PC-3 (cell line): ENCODE measurements at regions not wholly inside any gene's neighbourhood (a gene's known extent, or its start where the extent isn't known, plus 50 kb on each side); places are given as distances from the start of the nearest gene placed in this dataset.

Source experiments
- ATAC-seq: fragments of 200-7000 bp; cut with Tn5 transposase; 2 replicates; pipeline ENCODE4 v1.9.1; 2020; ENCODE audit warnings: mild to moderate bottlenecking, moderate library complexity
- BruUV-seq: library from RNA; stranded (reverse); fragments of 400-500 nt; replicated peaks from 2 replicates; lab custom pipeline; 2021; lab: Mats Ljungman, UMichigan
- CTCF ChIA-PET: fragments of 300-600 bp; sonication (Branson Sonifier 250); formaldehyde crosslinking; loops from one replicate; lab custom pipeline; 2022; ENCODE audit warnings: antibody characterized with exemption; lab: Charles Lee
- POLR2A ChIA-PET: fragments of 300-600 bp; sonication (Branson Sonifier 250); formaldehyde crosslinking; loops from one replicate; lab custom pipeline; 2022; ENCODE audit warnings: antibody characterized with exemption; ENCODE audit not compliant: unreplicated experiment; lab: Charles Lee
- DNase-seq: peaks from one replicate; pipeline ENCODE4 v3.0.0-alpha.2; 2015
- H2AFZ ChIP-seq: fragments of 300-600 bp; sonication (generic); 2 replicates; pipeline ENCODE4 v1.6.0; 2016; ENCODE audit warnings: antibody characterized with exemption, low read length
- H3F3A ChIP-seq: fragments of 300-600 bp; sonication (generic); one replicate; pipeline ENCODE4 v1.6.0; 2017; ENCODE audit warnings: antibody characterized with exemption, low read length, control low read depth, mild to moderate bottlenecking; ENCODE audit not compliant: unreplicated experiment
- H3K27ac ChIP-seq: fragments of 300-600 bp; sonication (generic); 2 replicates; pipeline ENCODE4 v1.5.1; 2016; ENCODE audit warnings: mild to moderate bottlenecking, low read length
- H3K27me3 ChIP-seq: fragments of 300-600 bp; sonication (generic); 2 replicates; pipeline ENCODE4 v1.6.1; 2016; ENCODE audit warnings: low read length, mixed read lengths
- H3K36me3 ChIP-seq: fragments of 300-600 bp; sonication (generic); 2 replicates; pipeline ENCODE4 v1.6.1; 2016; ENCODE audit warnings: low read depth, mixed run types, low read length, mixed read lengths
- H3K4me1 ChIP-seq: fragments of 300-600 bp; sonication (generic); 2 replicates; pipeline ENCODE4 v1.5.1; 2016; ENCODE audit warnings: low read length; ENCODE audit not compliant: insufficient read depth
- H3K4me2 ChIP-seq: fragments of 300-600 bp; sonication (generic); 2 replicates; pipeline ENCODE4 v1.6.0; 2016; ENCODE audit warnings: low read length
- H3K4me3 ChIP-seq: fragments of 300-600 bp; sonication (generic); 2 replicates; pipeline ENCODE4 v1.5.1; 2016; ENCODE audit warnings: mild to moderate bottlenecking, low read length, mixed read lengths
- H3K79me2 ChIP-seq: fragments of 300-600 bp; sonication (generic); 2 replicates; pipeline ENCODE4 v1.6.1; 2017; ENCODE audit warnings: low read length, mixed read lengths
- H3K9ac ChIP-seq: fragments of 300-600 bp; sonication (generic); 2 replicates; pipeline ENCODE4 v1.6.0; 2016; ENCODE audit warnings: mild to moderate bottlenecking, low read length
- H3K9me2 ChIP-seq: fragments of 300-600 bp; sonication (generic); replicated peaks from 2 replicates; pipeline ENCODE4 v1.6.1; 2016; ENCODE audit warnings: mixed run types, low read length, mixed read lengths
- H3K9me3 ChIP-seq: fragments of 300-600 bp; sonication (generic); 2 replicates; pipeline ENCODE4 v1.6.1; 2016; ENCODE audit warnings: low read length, mixed read lengths
- H4K20me1 ChIP-seq: fragments of 300-600 bp; sonication (generic); 2 replicates; pipeline ENCODE4 v1.6.1; 2016; ENCODE audit warnings: low read length, mixed read lengths
- CTCF ChIP-seq: fragments of 300-600 bp; sonication (generic); conservative IDR thresholded peaks from 2 replicates; pipeline ENCODE4 v1.5.1; 2017; ENCODE audit warnings: antibody characterized with exemption, low read depth, mild to moderate bottlenecking, low read length
- EZH2 ChIP-seq: fragments of 300-600 bp; sonication (generic); IDR thresholded peaks from one replicate; pipeline ENCODE4 v1.6.1; 2017; ENCODE audit warnings: antibody characterized with exemption, mild to moderate bottlenecking, low read length; ENCODE audit not compliant: unreplicated experiment
- EZH2phosphoT487 ChIP-seq: fragments of 300-600 bp; sonication (generic); IDR thresholded peaks from 2 replicates; pipeline ENCODE4 v1.6.1; 2018; ENCODE audit warnings: mild to moderate bottlenecking, antibody characterized with exemption, low read length, borderline replicate concordance
- intact Hi-C: fragments of 100-400 bp; cut with micrococcal nuclease; formaldehyde crosslinking; loops from 2 replicates; pipeline ENCODE4 v1.9.0; 2023

- intact Hi-C loops: no loop called here
Measured at GRCh38 chr1:117695796-117696490, 90.1 kb downstream of the TENT5C start.

GRCh38 chr1:117696561-117696960, 90.7 kb downstream of the TENT5C start:
- Histone ChIP-seq H3K4me3 (no peak overlapping the region), H3K9ac (no peak overlapping the region), H3K4me2 (no peak overlapping the region), H3K9me2 (no peaks in the 10 kb centered on the region), H3K4me1 (peaks cover 7% of the 10 kb centered on the region; the same call in 1 of the 2 replicates), H3K27me3 (no peaks in the 10 kb centered on the region; the same call in 1 of the 2 replicates), H3F3A (no peaks in the 10 kb centered on the region), H4K20me1 (no peaks in the 10 kb centered on the region), H3K27ac (no peak overlapping the region), H3K79me2 (no peaks in the 10 kb centered on the region), H2AFZ (peak overlapping the region; percentile 48; the same call in 1 of the 2 replicates), H3K9me3 (no peaks in the 10 kb centered on the region), H3K36me3 (no peaks in the 10 kb centered on the region)
- CTCF ChIA-PET: no interaction called here
- DNase-seq (no peak), ATAC-seq (no peak)
- no TSS peak for BruUV-seq
- no peak for TF ChIP-seq CTCF
- POLR2A ChIA-PET: no interaction called here
- intact Hi-C loops: no loop called here

More at GRCh38 chr1:117695796-117696490, 90.1 kb downstream of the TENT5C start:
- POLR2A ChIA-PET: no interaction called here
- TF ChIP-seq CTCF: no peak
- no peak for TF ChIP-seq EZH2phosphoT487
- no peak for TF ChIP-seq EZH2
- H3K79me2 ChIP-seq: no peaks in the 10 kb centered on the region
- peak; percentile 64 for ATAC-seq
- DNase-seq: peak; percentile 59
- no peaks in the 10 kb centered on the region for H4K20me1 ChIP-seq
- no peak overlapping the region for H3K9ac ChIP-seq
- H3K36me3 ChIP-seq: no peaks in the 10 kb centered on the region
- no peak overlapping the region for H3K4me2 ChIP-seq
- peaks cover 6% of the 10 kb centered on the region for H3K27me3 ChIP-seq
- H3K9me2 ChIP-seq: no peaks in the 10 kb centered on the region
- BruUV-seq: no TSS peak
- H3K27ac ChIP-seq: no peak overlapping the region
- no peaks in the 10 kb centered on the region for H3F3A ChIP-seq
- CTCF ChIA-PET: no interaction called here
- peak overlapping the region; percentile 48; the same call in 1 of the 2 replicates for H2AFZ ChIP-seq
- H3K9me3 ChIP-seq: no peaks in the 10 kb centered on the region
- no peak overlapping the region for H3K4me3 ChIP-seq
- H3K4me1 ChIP-seq: peaks cover 7% of the 10 kb centered on the region; the same call in 1 of the 2 replicates

GRCh38 chr1:117697220-117697781, 91.5 kb downstream of the TENT5C start:
- ATAC-seq (no peak), DNase-seq (no peak)
- H3K4me3 ChIP-seq: no peak overlapping the region
- no peaks in the 10 kb centered on the region for H4K20me1 ChIP-seq
- H3K27ac ChIP-seq: no peak overlapping the region
- intact Hi-C loops: no loop called here
- no peak overlapping the region for H3K4me2 ChIP-seq
- ChIA-PET POLR2A (no interaction called here), CTCF (no interaction called here)
- no peaks in the 10 kb centered on the region for H3K9me2 ChIP-seq
- H3K9ac ChIP-seq: no peak overlapping the region
- H2AFZ ChIP-seq: no peak overlapping the region
- no peak for TF ChIP-seq EZH2
- TF ChIP-seq EZH2phosphoT487: no peak
- TF ChIP-seq CTCF: no peak
- no peaks in the 10 kb centered on the region for H3K36me3 ChIP-seq
- no peaks in the 10 kb centered on the region for H3K9me3 ChIP-seq
- BruUV-seq: no TSS peak
- H3K4me1 ChIP-seq: peaks cover 7% of the 10 kb centered on the region; the same call in 1 of the 2 replicates
- H3K27me3 ChIP-seq: no peaks in the 10 kb centered on the region; the same call in 1 of the 2 replicates
- H3K79me2 ChIP-seq: no peaks in the 10 kb centered on the region
- H3F3A ChIP-seq: no peaks in the 10 kb centered on the region
